ENCODE measurements at regions not wholly inside any gene's neighbourhood (a gene's known extent, or its start where the extent isn't known, plus 50 kb on each side); places are given as distances from the start of the nearest gene placed in this dataset.

- Mint-ChIP-seq H3K27ac (no peak overlapping the region), H3K4me1 (peaks cover 5% of the 10 kb centered on the region), H3K4me3 (no peak overlapping the region)
Measured at GRCh38 chr2:489084-489483, 188.1 kb downstream of the TMEM18 start.

GRCh38 chr2:487186-488079 is 189.8 kb downstream of the TMEM18 start:
- H3K36me3 Mint-ChIP-seq (ENCODE audit: low read depth), result no peaks in the 10 kb centered on the region
- peaks cover 16% of the 10 kb centered on the region for H3K27me3 Mint-ChIP-seq
- H3K27ac Mint-ChIP-seq, result no peak overlapping the region
- H3K9me3 Mint-ChIP-seq, result no peaks in the 10 kb centered on the region
- ATAC-seq (replicated peaks), result no peak
- peaks cover 5% of the 10 kb centered on the region for H3K4me1 Mint-ChIP-seq
- H3K4me3 Mint-ChIP-seq, result no peak overlapping the region

More at GRCh38 chr2:489084-489483, 188.1 kb downstream of the TMEM18 start:
- H3K9me3 Mint-ChIP-seq, result no peaks in the 10 kb centered on the region
- H3K36me3 Mint-ChIP-seq (ENCODE audit: low read depth), result no peaks in the 10 kb centered on the region
- peaks cover 10% of the 10 kb centered on the region for H3K27me3 Mint-ChIP-seq
- ATAC-seq (replicated peaks), result no peak

- Mint-ChIP-seq H3K4me1 (peaks cover 5% of the 10 kb centered on the region), H3K4me3 (no peak overlapping the region), H3K27ac (no peak overlapping the region), H3K9me3 (no peaks in the 10 kb centered on the region), H3K36me3 (ENCODE audit: low read depth) (no peaks in the 10 kb centered on the region), H3K27me3 (peaks cover 14% of the 10 kb centered on the region)
- no peak for ATAC-seq (replicated peaks)
Measured at GRCh38 chr2:486371-486770, 190.8 kb downstream of the TMEM18 start.

GRCh38 chr2:481388-481787 is 193.5 kb upstream of the ALKAL2 start:
- ATAC-seq (replicated peaks), result no peak
- Mint-ChIP-seq H3K27me3 (peaks cover 21% of the 10 kb centered on the region), H3K36me3 (ENCODE audit: low read depth) (no peaks in the 10 kb centered on the region), H3K9me3 (no peaks in the 10 kb centered on the region), H3K27ac (no peak overlapping the region), H3K4me1 (no peaks in the 10 kb centered on the region), H3K4me3 (no peak overlapping the region)

GRCh38 chr2:479490-480176 is 191.7 kb upstream of the ALKAL2 start:
- Mint-ChIP-seq H3K9me3 (peaks cover 5% of the 10 kb centered on the region), H3K4me3 (no peak overlapping the region), H3K27ac (no peak overlapping the region), H3K4me1 (no peaks in the 10 kb centered on the region), H3K27me3 (peaks cover 32% of the 10 kb centered on the region), H3K36me3 (ENCODE audit: low read depth) (no peaks in the 10 kb centered on the region)
- ATAC-seq (replicated peaks), result no peak

GRCh38 chr2:479031-479430 is 191.1 kb upstream of the ALKAL2 start:
- Mint-ChIP-seq H3K4me3 (no peak overlapping the region), H3K4me1 (no peaks in the 10 kb centered on the region), H3K27ac (no peak overlapping the region), H3K9me3 (peaks cover 5% of the 10 kb centered on the region), H3K36me3 (ENCODE audit: low read depth) (no peaks in the 10 kb centered on the region), H3K27me3 (peaks cover 32% of the 10 kb centered on the region)
- no peak for ATAC-seq (replicated peaks)

GRCh38 chr2:471560-471959 is 183.7 kb upstream of the ALKAL2 start:
- H3K27ac Mint-ChIP-seq, result no peak overlapping the region
- peaks cover 29% of the 10 kb centered on the region for H3K27me3 Mint-ChIP-seq
- H3K4me3 Mint-ChIP-seq, result no peak overlapping the region
- H3K36me3 Mint-ChIP-seq (ENCODE audit: low read depth), result peaks cover 4% of the 10 kb centered on the region
- no peak for ATAC-seq (replicated peaks)
- H3K9me3 Mint-ChIP-seq, result peaks cover 10% of the 10 kb centered on the region
- peaks cover 5% of the 10 kb centered on the region for H3K4me1 Mint-ChIP-seq

GRCh38 chr2:469514-469913 is 181.6 kb upstream of the ALKAL2 start:
- H3K4me1 Mint-ChIP-seq, result peaks cover 5% of the 10 kb centered on the region
- H3K27ac Mint-ChIP-seq, result no peak overlapping the region
- H3K9me3 Mint-ChIP-seq, result peaks cover 6% of the 10 kb centered on the region
- H3K4me3 Mint-ChIP-seq, result no peak overlapping the region
- H3K27me3 Mint-ChIP-seq, result peaks cover 23% of the 10 kb centered on the region
- H3K36me3 Mint-ChIP-seq (ENCODE audit: low read depth), result peaks cover 4% of the 10 kb centered on the region
- no peak for ATAC-seq (replicated peaks)

- Mint-ChIP-seq H3K36me3 (ENCODE audit: low read depth) (peaks cover 4% of the 10 kb centered on the region), H3K27ac (no peak overlapping the region), H3K4me3 (no peak overlapping the region), H3K27me3 (peaks cover 27% of the 10 kb centered on the region), H3K9me3 (peaks cover 5% of the 10 kb centered on the region), H3K4me1 (peaks cover 5% of the 10 kb centered on the region)
- ATAC-seq (replicated peaks), result no peak
Measured at GRCh38 chr2:468648-469336, 180.9 kb upstream of the ALKAL2 start.

GRCh38 chr2:467892-468647 is 180.2 kb upstream of the ALKAL2 start:
- no peak overlapping the region for H3K27ac Mint-ChIP-seq
- peaks cover 28% of the 10 kb centered on the region for H3K27me3 Mint-ChIP-seq
- no peak for ATAC-seq (replicated peaks)
- H3K4me3 Mint-ChIP-seq, result peak overlapping the region; percentile 42
- peaks cover 4% of the 10 kb centered on the region for H3K36me3 Mint-ChIP-seq (ENCODE audit: low read depth)
- no peaks in the 10 kb centered on the region for H3K9me3 Mint-ChIP-seq
- H3K4me1 Mint-ChIP-seq, result peaks cover 5% of the 10 kb centered on the region

- Mint-ChIP-seq H3K27me3 (peaks cover 30% of the 10 kb centered on the region), H3K4me1 (peaks cover 5% of the 10 kb centered on the region), H3K4me3 (peak overlapping the region; percentile 42), H3K27ac (no peak overlapping the region), H3K9me3 (no peaks in the 10 kb centered on the region), H3K36me3 (ENCODE audit: low read depth) (peaks cover 4% of the 10 kb centered on the region)
- no peak for ATAC-seq (replicated peaks)
Measured at GRCh38 chr2:467543-467891, 179.6 kb upstream of the ALKAL2 start.

GRCh38 chr2:467101-467500 is 179.2 kb upstream of the ALKAL2 start:
- peaks cover 5% of the 10 kb centered on the region for H3K4me1 Mint-ChIP-seq
- H3K27me3 Mint-ChIP-seq, result peaks cover 30% of the 10 kb centered on the region

GRCh38 chr2:464562-465309 is 176.8 kb upstream of the ALKAL2 start:
- Mint-ChIP-seq H3K4me1 (peaks cover 16% of the 10 kb centered on the region), H3K27me3 (peaks cover 35% of the 10 kb centered on the region), H3K9me3 (no peaks in the 10 kb centered on the region), H3K27ac (no peak overlapping the region), H3K4me3 (no peak overlapping the region), H3K36me3 (ENCODE audit: low read depth) (peaks cover 4% of the 10 kb centered on the region)
- ATAC-seq (replicated peaks), result no peak

More at GRCh38 chr2:467101-467500, 179.2 kb upstream of the ALKAL2 start:
- Mint-ChIP-seq H3K4me3 (no peak overlapping the region), H3K36me3 (ENCODE audit: low read depth) (peaks cover 4% of the 10 kb centered on the region), H3K27ac (no peak overlapping the region), H3K9me3 (no peaks in the 10 kb centered on the region)
- no peak for ATAC-seq (replicated peaks)
